CD14-positive monocyte (primary cell): ENCODE measurements at regions not wholly inside any gene's neighbourhood (a gene's known extent, or its start where the extent isn't known, plus 50 kb on each side); places are given as distances from the start of the nearest gene placed in this dataset.

Experiments
- DNase-seq, 3 donors: peaks; one replicate each; pipeline ENCODE4 v3.0.0-alpha.2; 2011 to 2022
- H2AFZ ChIP-seq: 2 replicates; pipeline ENCODE4 v1.6.0; 2012; ENCODE audit warnings: mild to moderate bottlenecking, low read depth, low read length, inconsistent platforms; ENCODE audit not compliant: insufficient read depth, poor library complexity, severe bottlenecking
- H3K27ac ChIP-seq, 2 donors: 1 replicate in 1 of 2; 2 replicates in 1 of 2; pipeline ENCODE4 v1.5.1; 2012 to 2013; ENCODE audit warnings: low read length in 2 of 2, control low read depth in 1 of 2, inconsistent platforms in 1 of 2, low read depth in 1 of 2, mild to moderate bottlenecking in 1 of 2
- H3K27me3 ChIP-seq, 2 donors: one replicate each; pipeline versions ENCODE4 v1.6.0 to v1.6.1; 2011 to 2013; ENCODE audit warnings: low read length in 2 of 2; ENCODE audit not compliant: control insufficient read depth in 2 of 2, insufficient read depth in 2 of 2
- H3K36me3 ChIP-seq, 2 donors: replicated peaks in 1 of 2; 1 replicate in 1 of 2; 2 replicates in 1 of 2; pipeline versions ENCODE4 v1.5.1 to v1.6.1; 2012 to 2013; ENCODE audit warnings: low read length in 2 of 2, control low read depth in 1 of 2, inconsistent platforms in 1 of 2, mild to moderate bottlenecking in 1 of 2; ENCODE audit not compliant: insufficient read depth in 2 of 2, control insufficient read depth in 1 of 2
- H3K4me1 ChIP-seq, 2 donors: 1 replicate in 1 of 2; 2 replicates in 1 of 2; pipeline versions ENCODE4 v1.5.1 to v1.6.1; 2012 to 2013; ENCODE audit warnings: low read length in 2 of 2, control low read depth in 1 of 2, inconsistent platforms in 1 of 2, mild to moderate bottlenecking in 1 of 2, moderate library complexity in 1 of 2; ENCODE audit not compliant: insufficient read depth in 2 of 2, control insufficient read depth in 1 of 2
- H3K4me2 ChIP-seq: replicated peaks from 2 replicates; pipeline ENCODE3; 2012; ENCODE audit warnings: low read length, moderate library complexity, mild to moderate bottlenecking; ENCODE audit not compliant: poor library complexity, severe bottlenecking; ENCODE audit errors: extremely low read depth
- H3K4me3 ChIP-seq, 3 experiments: fragments of 200-600 bp in 1 of 3; sonication (generic) in 1 of 3; replicated peaks in 1 of 3; 1 replicate in 2 of 3; 2 replicates in 1 of 3; pipeline ENCODE4 v1.5.1; 2011 to 2013; ENCODE audit warnings: low read length in 3 of 3, mild to moderate bottlenecking in 3 of 3, control low read depth in 2 of 3, low read depth in 2 of 3, inconsistent platforms in 1 of 3, moderate library complexity in 1 of 3
- H3K79me2 ChIP-seq: 2 replicates; pipeline ENCODE4 v1.6.0; 2012; ENCODE audit warnings: mild to moderate bottlenecking, control low read depth, inconsistent platforms, low read length, moderate library complexity; ENCODE audit not compliant: insufficient read depth
- H3K9ac ChIP-seq: 2 replicates; pipeline ENCODE4 v1.6.0; 2017; ENCODE audit warnings: low read length, mild to moderate bottlenecking; ENCODE audit not compliant: insufficient read depth, poor library complexity, severe bottlenecking
- H3K9me3 ChIP-seq, 2 donors: replicated peaks in 1 of 2; 1 replicate in 1 of 2; 2 replicates in 1 of 2; pipeline versions ENCODE4 v1.5.1 to v1.6.1; 2012 to 2013; ENCODE audit warnings: low read length in 2 of 2, control low read depth in 1 of 2; ENCODE audit not compliant: control insufficient read depth in 1 of 2, insufficient read depth in 1 of 2
- H4K20me1 ChIP-seq: 2 replicates; pipeline ENCODE4 v1.6.0; 2012; ENCODE audit warnings: mild to moderate bottlenecking, low read length, control low read depth, moderate library complexity; ENCODE audit not compliant: insufficient read depth
- H3K27ac Mint-ChIP-seq, 7 donors: one replicate each; pipeline ENCODE4 v1.8.0; 2020; ENCODE audit warnings: mild to moderate bottlenecking in 7 of 7, mixed read lengths in 7 of 7, moderate library complexity in 6 of 7, inconsistent platforms in 2 of 7
- H3K27me3 Mint-ChIP-seq, 3 donors: one replicate each; pipeline ENCODE4 v1.8.0; 2021 to 2022; ENCODE audit warnings: low read depth in 3 of 3, mild to moderate bottlenecking in 3 of 3, mixed read lengths in 3 of 3, moderate library complexity in 3 of 3, inconsistent platforms in 1 of 3
- H3K36me3 Mint-ChIP-seq, 2 donors: one replicate each; pipeline ENCODE4 v1.8.0; 2020; ENCODE audit warnings: mixed read lengths in 2 of 2, inconsistent platforms in 1 of 2, mild to moderate bottlenecking in 1 of 2
- H3K4me1 Mint-ChIP-seq: one replicate; pipeline ENCODE4 v1.8.0; 2020; ENCODE audit warnings: mild to moderate bottlenecking, mixed read lengths
- H3K4me3 Mint-ChIP-seq, 2 donors: one replicate each; pipeline ENCODE4 v1.8.0; 2020; ENCODE audit warnings: mild to moderate bottlenecking in 2 of 2, mixed read lengths in 2 of 2, moderate library complexity in 1 of 2
- H3K9me3 Mint-ChIP-seq, 7 donors: one replicate each; pipeline ENCODE4 v1.8.0; 2020 to 2022; ENCODE audit warnings: mixed read lengths in 7 of 7, mild to moderate bottlenecking in 6 of 7, moderate library complexity in 6 of 7, inconsistent platforms in 2 of 7
- WGBS: methylation state at CpG from one replicate; pipeline ENCODE4 v1.1.5; 2013; ENCODE audit warnings: missing lambda C conversion rate; ENCODE audit not compliant: insufficient coverage; 5-methylcytosine and 5-hydroxymethylcytosine counted together
- intact Hi-C, 2 donors: fragments of 100-400 bp; cut with micrococcal nuclease; formaldehyde crosslinking; loops; one replicate each; pipeline versions ENCODE4 v1.15.0 to v1.15.1; 2023
- TF ChIP-seq, protein P1 (sequence below): fragments of 200-600 bp; IDR thresholded peaks from one replicate; pipeline ENCODE4 v1.8.0; 2022; ENCODE audit warnings: antibody characterized with exemption, mild to moderate bottlenecking

DNA sequence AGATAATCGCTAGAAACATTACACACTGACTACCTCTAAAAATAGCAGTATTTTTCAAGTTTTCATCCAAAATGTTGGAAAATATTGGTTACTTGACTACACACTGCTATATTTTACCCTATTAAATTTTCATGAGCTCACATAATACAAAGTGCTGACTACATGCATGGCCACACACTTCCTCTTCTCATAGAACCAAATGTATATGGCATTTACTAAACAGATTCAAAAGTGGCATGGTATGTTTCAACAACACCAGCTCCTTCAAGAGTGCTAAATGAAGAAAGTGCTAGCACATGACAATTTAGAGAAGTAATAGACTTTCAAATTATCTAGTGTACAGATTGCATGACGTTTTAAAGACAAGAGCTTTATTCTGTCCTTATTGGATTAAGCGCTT is 780.4 kb upstream of the SLITRK6 start:
- Histone ChIP-seq H2AFZ (no peak overlapping the region), H3K9ac (no peak overlapping the region), H3K36me3 (no peaks in the 10 kb centered on the region), H3K27me3 (no peaks in the 10 kb centered on the region), H4K20me1 (no peaks in the 10 kb centered on the region), H3K9me3 (peaks cover 21 to 26% of the 10 kb centered on the region in 2 donors), H3K4me1 (no peaks in the 10 kb centered on the region), H3K4me2 (no peak overlapping the region), H3K4me3 (no peak overlapping the region), H3K27ac (no peak overlapping the region), H3K79me2 (no peaks in the 10 kb centered on the region)
- TF ChIP-seq, protein P1, sequence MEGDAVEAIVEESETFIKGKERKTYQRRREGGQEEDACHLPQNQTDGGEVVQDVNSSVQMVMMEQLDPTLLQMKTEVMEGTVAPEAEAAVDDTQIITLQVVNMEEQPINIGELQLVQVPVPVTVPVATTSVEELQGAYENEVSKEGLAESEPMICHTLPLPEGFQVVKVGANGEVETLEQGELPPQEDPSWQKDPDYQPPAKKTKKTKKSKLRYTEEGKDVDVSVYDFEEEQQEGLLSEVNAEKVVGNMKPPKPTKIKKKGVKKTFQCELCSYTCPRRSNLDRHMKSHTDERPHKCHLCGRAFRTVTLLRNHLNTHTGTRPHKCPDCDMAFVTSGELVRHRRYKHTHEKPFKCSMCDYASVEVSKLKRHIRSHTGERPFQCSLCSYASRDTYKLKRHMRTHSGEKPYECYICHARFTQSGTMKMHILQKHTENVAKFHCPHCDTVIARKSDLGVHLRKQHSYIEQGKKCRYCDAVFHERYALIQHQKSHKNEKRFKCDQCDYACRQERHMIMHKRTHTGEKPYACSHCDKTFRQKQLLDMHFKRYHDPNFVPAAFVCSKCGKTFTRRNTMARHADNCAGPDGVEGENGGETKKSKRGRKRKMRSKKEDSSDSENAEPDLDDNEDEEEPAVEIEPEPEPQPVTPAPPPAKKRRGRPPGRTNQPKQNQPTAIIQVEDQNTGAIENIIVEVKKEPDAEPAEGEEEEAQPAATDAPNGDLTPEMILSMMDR, result no peak
- H3K4me1 Mint-ChIP-seq, result no peaks in the 10 kb centered on the region
- intact Hi-C loops, result no loop called here
- peaks cover 0 to 15% (median 3%) of the 10 kb centered on the region in 7 donors for H3K9me3 Mint-ChIP-seq
- WGBS, result no CpG with 5 or more reads among the region's 3 CpGs
- DNase-seq, result no peak
- H3K27me3 Mint-ChIP-seq, result no peaks in the 10 kb centered on the region
- H3K36me3 Mint-ChIP-seq, result no peaks in the 10 kb centered on the region
- H3K27ac Mint-ChIP-seq, result no peak overlapping the region
- no peak overlapping the region for H3K4me3 Mint-ChIP-seq

DNA sequence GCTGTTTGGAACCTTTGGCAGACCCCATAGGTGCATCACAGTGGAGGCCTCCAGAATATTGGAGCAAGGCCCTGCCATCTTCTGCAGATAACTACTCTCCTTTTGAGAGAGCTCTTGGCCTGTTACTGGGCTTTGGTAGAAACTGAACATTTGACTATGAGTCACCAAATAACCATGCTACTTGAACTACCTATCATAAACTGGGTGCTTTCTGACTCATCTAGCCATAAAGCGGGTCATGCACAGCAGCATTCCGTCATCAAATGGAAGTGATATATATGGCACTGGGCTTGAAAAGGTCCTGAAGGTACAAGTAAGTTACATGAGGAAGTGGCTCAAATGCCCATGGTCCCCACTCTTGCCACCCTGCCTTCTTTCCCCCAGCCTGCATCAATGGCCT is 782.5 kb upstream of the SLITRK6 start:
- no peak overlapping the region for H3K27ac ChIP-seq
- TF ChIP-seq, protein P1, result no peak
- WGBS, result no CpG with 5 or more reads among the region's 2 CpGs
- Mint-ChIP-seq H3K36me3 (no peaks in the 10 kb centered on the region), H3K27ac (no peak overlapping the region), H3K27me3 (no peaks in the 10 kb centered on the region), H3K4me1 (no peaks in the 10 kb centered on the region), H3K9me3 (peaks cover 0 to 19% (median 8%) of the 10 kb centered on the region in 7 donors), H3K4me3 (no peak overlapping the region)
- H3K9ac ChIP-seq, result no peak overlapping the region
- H3K79me2 ChIP-seq, result no peaks in the 10 kb centered on the region
- H3K4me1 ChIP-seq, result no peaks in the 10 kb centered on the region
- peaks cover 27 to 34% of the 10 kb centered on the region in 2 donors for H3K9me3 ChIP-seq
- H3K4me3 ChIP-seq, result no peak overlapping the region
- no peak overlapping the region for H2AFZ ChIP-seq
- H3K27me3 ChIP-seq, result no peaks in the 10 kb centered on the region
- DNase-seq, result no peak
- intact Hi-C loops, result no loop called here
- H4K20me1 ChIP-seq, result no peaks in the 10 kb centered on the region
- no peaks in the 10 kb centered on the region for H3K36me3 ChIP-seq
- no peak overlapping the region for H3K4me2 ChIP-seq
